Lung microvascular endothelial cell (primary cell): ENCODE measurements at regions not wholly inside any gene's neighbourhood (a gene's known extent, or its start where the extent isn't known, plus 50 kb on each side); places are given as distances from the start of the nearest gene placed in this dataset.
A peak's percentile ranks its signal among the peaks of the same experiment; 100 is the strongest.
"Not testable (repeated sequence)": the region's sequence is repeated elsewhere in the genome, so short reads cannot be mapped to it uniquely, and the experiment has no call there.

ENCODE experiments used
- DNase-seq, 2 donors: peaks; one replicate each; pipeline versions ENCODE4 v3.0.0 to v3.0.0-alpha.2; 2010; ENCODE audit warnings: low read depth in 2 of 2

DNA sequence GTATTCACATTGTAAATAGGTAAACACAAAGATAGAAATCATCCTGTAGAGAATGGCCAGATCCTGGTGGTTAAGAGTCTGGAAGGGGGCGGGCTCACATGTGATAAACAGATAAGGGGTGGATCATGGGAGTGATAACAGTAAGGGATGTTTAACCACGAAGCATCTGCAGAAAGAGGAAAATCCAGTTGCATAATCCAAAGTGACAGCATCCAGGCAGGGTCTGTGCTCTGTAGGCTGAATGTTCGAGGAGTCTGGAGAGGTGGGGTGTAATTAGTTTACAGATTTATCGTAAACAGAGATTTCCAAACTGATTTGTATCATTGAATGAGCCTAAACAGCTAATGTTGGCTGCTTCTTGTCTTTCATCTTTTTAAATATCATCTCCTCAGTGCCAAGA lies 1009.8 kb upstream of the SLIT2 start:
- no peak for DNase-seq

DNA sequence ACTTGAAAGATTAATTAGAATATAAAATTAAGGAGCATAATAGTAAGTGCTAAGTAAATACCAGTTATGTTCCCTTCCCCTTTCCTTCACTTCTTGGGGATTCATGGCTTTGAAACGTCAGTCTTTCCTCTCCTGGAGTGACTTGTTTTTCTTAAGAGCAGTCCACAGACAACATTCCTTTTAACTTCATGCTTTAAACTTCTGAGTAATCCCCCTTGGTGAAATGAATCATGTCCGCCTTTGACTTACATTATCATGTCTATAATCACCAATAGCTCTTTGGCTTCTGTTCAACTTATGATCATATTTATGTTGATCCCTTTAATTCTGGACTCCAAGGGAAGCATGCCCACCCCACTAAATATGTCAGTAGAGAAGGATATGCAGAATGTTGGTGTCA lies 1012.1 kb upstream of the SLIT2 start:
- DNase-seq, result peak in 1 of 2 donors; percentile 34

DNA sequence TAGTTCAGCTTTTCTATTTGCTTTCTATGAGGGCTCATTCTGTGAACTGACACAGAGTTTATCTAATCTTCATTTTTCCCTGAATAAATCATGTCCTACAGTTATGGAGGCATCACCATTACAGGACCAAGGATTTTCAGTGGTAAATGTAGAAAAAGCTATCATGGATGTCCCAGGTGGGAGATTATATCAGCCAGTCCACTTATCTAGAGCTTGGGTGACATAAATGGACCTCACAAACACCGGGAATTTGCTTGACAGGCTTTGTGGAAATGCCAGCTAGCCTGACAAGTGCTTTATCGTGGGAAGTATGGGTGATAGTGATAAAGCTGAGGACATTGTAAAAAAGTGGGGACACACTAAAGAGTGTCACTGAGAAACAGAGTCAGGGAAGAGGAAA lies 1015.2 kb upstream of the SLIT2 start:
- DNase-seq, result no peak

DNA sequence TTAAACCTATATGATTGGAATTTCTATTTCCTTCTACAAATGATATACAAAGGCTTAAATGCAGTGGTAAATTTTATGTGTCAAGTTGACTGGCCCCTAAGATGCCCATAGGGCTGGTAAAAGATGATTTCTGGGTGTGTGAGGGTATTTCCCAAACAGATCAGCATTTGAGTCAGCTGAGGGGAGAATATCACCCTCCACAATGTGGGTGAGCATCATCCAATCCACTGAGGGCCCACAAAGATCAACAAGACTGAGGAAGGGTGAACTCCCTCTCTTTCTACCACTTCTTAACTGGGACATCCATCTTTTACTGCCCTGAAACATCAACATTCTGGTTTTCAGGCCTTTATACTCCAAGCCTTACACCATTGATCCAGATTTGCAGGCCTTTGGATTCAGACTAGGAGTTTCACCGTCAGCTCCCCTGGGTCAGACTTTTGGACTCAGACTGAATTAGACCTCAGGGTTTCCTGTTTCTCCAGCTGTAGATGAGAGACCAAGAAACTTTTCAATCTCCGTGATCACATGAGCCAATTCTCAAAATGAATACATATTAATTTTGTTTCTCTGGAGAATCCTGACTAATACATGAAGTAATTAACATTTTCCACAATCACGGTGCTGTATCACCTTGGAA lies 1020.7 kb upstream of the SLIT2 start:
- DNase-seq, result no peak

DNA sequence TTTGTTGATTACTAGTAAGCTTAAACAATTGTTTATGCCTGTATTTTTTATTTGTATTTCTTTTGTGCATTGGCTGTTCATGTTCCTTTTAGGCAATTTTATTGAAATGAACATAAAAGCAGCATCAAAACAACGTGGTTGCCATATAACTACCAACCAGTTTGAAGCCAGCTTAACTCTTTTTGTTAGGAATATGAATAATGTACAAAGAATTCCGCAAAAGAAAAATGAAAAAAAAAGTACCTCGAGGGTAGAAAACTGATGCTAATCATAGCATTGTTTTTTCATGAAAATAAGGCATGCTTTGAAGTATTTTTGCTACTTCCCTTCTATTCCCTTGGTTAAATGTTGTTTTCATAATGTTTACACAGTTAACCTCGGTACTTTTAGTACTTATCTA lies 1024.0 kb upstream of the SLIT2 start:
- DNase-seq, result no peak

DNA sequence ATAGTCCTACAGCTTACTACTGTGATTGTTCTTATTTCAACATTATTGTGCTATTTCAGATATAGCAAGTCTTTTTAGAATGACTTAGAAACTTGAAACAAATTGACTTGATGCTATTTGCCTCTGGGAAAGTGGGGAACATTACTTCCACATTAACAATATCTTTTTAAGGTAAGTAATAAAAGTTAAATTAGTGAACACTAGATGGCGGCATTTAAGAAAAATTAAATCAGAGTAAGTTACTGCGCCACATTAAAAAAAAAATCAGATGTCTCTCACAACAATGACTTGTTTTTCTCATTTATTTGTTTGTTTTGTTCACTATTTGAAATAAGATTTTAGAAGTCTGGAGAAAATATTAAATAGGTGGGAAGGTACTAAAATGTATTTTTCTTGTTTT lies 1026.9 kb upstream of the SLIT2 start:
- peak; percentile 14 to 37 for DNase-seq

DNA sequence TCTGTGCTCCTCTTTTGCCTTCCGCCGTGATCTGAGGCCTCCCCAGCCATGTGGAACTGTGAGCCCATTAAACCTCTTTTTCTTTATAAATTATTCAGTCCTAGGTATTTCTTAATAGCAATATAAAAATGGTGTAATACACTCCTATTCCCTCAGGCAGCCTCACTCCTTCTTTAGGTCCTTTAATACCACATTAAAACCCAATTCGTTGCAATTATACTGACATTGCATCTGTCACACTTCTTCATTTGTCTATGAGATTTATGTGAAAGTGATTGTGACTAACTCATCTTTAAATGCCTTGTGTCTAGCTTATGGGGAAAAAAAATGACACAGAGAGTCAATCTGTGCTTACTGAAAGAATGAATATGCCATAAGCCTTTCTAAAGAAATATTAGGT lies 1035.2 kb upstream of the SLIT2 start:
- DNase-seq, result no peak

DNA sequence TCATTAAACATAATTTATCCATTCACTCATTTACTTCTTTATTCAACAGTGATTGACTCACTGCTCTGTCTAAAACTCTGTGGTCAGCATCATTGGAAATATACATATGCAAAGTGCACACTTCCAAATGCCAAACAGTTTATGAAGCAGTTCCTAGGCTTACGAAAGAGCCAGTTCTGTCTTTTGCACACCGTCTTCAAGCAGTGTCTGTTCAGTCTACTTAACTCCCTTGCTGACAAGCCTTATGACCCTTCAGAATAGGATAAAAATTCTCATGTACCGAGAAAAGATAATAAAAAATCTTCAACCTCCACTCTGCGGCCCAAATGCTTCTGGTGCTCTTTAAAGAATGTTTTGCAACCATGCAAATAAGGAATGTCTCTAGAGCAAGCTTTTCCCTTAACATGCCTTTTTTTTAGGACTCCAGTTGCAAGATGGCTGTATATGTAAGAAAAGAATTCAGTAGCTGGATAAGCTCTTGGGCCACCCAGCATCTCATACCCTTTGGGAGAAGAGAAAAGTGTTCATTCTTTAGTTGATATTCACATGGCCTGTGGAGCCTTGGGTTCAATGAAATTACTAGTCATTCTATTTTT lies 1037.0 kb upstream of the SLIT2 start:
- DNase-seq, result no peak

DNA sequence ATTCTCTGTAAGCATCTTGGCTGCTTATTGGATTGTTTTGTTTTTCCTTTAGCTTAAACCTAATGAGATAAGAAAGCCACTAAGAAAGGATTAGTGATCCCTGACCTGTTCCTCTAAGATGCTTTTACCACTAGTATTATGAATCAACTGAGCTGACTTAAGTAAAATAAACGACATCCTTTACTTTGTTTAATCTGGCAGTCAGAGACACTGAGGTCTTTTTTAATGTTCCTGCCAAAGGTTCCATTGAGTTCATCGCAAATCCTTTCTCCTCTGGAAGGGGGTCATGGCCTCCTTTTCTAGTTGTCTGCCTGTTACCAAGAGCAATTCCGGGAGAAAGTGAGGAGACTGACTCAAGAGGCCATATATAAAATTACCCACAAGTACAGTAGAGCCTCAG lies 1038.3 kb upstream of the SLIT2 start:
- no peak for DNase-seq

DNA sequence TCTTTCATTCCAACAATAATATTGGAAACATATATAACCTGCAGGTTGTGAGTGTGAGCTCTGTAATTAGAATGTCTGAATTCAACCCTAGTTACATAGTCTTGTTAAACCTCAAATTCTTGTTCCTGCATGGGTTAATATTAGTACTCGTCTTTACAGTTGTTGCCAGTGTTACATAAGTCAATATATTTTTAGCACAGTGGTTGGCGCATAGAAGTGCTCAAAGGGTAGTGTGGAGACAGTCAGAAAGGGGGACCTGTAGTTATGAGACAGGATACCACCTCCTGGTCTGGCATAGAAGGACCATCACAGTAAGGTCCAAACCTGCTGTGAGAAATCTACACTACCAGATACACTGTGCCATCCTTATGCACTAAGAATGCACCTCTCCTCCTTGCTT lies 1045.9 kb upstream of the SLIT2 start:
- no peak for DNase-seq

DNA sequence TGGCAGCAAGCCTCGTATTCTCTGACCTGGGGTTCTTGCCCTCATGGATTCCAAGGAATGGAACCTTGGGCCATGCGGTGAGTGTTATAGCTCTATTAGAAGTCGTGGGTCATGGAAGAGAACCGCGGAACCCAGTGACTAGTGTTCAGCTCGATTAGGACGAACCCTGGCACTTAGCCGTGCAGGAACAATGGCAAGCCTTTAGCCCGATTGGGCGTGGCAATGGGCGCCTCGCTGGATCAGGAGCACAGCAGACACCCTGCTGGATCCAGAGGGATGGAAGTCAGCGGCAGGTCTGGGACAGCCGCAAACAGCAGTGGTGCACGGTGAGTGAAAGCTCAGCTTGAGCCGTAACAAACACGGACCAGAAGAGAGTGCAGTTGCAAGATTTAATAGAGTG lies 1053.9 kb upstream of the SLIT2 start:
- DNase-seq, result not testable (repeated sequence)

DNA sequence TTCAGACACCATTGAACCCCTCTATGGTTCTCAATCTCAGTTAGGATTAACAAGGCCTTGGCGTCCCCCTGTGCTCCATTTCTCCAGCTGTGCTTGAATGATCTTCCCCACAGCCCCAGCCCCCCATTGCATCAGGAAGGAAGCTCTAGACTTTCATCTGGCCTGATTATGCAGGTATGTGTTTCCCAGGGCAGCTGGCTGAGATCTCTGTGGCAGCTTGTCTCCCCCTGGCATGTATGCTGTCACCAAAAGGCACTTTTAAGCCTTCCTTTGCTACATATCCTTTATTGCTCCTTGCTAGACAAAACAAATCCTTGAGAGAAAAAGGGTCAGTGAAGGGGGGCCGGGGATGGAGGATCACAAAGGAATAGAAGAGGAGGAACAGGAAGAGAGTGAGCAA lies 1056.0 kb upstream of the SLIT2 start:
- no peak for DNase-seq

DNA sequence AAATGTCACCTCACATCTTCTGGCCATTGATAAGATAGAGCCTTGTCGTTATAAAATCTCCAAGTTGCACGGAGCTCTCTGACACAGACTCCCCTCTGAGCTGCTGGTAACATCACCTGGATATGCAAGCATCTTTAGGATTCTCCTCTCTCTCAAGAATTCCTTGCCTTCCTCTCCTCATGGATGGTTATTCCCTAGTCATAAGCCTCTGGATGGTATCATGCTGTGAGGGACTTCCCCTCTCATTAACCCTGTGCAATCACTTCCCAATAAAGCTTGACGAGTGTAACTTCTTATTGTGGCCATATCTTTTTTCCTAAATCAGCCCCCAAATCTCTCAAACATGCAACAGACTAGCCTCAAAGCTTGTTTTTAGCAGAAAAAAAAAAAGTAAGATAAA lies 1057.0 kb upstream of the SLIT2 start:
- no peak for DNase-seq

DNA sequence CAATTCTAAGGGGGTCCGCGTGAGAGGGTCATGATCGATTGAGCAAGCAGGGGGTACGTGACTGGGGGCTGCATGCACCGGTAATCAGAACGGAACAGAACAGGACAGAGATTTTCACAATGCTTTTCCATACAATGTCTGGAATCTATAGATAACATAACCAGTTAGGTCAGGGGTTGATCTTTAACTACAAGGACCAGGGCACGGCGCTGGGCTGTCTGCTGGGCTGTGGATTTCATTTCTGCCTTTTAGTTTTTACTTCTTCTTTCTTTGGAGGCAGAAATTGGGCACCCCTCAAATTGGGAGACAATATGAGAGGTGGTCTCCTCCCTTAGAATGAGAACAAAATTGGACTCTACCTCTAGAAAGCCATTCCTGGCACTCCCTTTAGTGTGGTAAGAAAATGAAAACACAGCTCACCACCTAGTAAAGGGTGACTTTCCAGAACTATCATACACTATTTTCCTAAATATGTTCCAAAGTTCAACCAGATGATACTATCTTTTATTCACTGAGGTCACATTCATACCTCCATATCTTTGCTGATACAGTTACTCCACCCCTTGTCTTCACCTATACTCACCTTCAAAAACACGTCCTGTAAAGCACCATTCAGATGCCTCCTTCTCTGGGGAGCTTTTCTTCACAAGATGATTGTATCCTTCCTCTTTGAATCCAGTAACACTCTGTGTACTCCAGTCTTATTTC lies 1058.3 kb upstream of the SLIT2 start:
- DNase-seq, result no peak

DNA sequence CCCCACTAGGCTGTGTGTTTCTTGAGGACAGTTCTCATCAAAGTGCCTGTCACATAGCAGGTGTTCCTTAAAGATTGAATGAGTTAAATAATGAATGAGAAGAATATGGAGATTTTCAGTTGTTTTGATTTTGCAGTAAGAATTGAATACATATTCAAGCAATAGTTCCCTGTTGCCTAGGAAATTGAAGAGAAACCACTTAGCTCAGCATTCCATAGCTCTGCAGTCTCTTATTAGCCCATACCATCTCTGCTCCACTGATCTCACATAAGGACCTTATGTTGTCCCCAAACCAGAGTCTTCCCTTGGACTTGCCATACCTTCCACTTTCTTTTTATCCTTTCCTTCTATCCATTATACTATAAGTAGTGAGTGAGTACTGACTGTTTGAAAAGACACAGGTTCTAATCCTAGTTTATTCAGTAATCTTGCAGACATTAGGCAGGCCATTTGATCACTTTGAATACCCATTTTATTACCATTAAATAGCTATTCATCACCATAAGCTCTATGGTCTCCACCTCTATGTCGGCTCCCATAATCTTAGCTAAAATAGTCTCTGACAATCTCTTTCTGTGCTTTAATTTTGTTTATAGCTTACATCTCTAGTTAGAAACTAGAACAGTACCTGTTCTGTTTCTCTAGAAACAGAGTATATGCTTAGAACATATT lies 1059.6 kb upstream of the SLIT2 start:
- no peak for DNase-seq

DNA sequence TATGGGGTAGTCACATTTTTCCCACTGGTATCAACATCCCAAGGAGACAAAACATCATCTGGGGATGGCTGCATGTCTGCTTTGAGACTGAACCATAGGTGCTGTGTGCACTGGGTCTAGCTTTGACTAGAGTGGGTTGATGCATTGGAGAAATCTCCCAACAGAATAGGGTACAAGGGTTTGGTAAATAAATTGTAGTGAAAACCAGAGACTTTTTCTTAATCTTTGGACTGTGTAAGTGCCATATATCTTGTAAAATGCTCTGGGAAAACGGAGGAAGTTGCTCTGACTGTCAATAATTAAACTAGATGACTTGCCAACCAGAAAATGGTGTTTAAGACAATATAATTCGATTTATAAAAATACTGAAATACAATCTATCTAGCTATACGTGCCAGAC lies 1064.0 kb upstream of the SLIT2 start:
- no peak for DNase-seq

DNA sequence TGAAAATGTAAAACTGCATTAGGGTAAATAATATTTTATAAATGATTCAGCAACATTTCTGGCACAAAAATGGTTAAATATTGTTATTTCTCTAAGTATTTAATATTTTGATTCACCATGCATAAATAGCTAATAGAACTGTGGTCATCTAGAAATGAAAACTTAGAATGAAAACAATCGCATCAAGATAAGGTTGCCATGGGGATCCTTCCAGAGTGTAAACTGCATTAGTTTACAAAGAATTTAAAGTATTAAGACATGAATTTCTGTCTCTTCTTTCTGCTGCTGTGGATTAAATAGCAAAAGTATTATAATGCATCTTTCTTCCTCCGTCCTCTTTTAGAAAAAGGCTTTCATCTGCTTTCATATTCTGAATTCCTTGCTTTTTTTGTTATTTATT lies 1064.6 kb upstream of the SLIT2 start:
- DNase-seq, result no peak

DNA sequence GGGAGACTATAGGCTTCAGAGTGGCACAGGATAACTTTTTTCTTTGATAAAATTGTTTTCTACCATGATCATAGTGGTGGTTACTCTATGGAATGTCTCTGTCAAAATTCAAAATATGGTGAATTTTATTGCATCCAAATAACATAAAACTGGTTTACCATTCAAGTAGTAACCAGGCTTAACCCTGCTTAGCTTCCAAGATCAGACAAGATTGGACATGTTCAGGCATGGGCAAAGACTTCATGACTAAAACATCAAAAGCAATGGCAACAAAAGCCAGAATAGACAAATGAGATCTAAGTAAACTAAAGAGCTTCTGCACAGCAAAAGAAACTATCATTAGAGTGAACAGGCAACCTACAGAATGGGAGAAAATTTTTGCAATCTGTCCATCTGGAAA lies 1070.1 kb upstream of the SLIT2 start:
- DNase-seq, result not testable (repeated sequence)

DNA sequence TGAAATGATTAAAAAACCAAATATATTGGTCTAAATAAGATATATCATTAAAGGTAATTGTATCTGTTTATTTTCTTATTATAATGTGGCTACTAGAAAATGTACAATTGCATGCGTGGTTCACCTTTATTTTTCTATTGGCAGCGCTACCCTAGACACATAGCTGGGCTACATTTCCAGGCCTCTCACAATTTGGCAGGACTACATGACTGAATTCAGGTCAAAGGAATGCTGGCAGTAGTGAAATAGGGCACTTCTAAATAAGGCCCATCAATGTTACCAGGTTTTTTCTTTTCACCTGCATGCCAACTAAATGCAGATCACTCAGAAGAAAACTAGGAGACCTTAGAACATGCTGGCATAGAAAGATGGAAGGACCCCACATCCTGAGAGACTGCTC lies 1072.9 kb upstream of the SLIT2 start:
- no peak for DNase-seq

DNA sequence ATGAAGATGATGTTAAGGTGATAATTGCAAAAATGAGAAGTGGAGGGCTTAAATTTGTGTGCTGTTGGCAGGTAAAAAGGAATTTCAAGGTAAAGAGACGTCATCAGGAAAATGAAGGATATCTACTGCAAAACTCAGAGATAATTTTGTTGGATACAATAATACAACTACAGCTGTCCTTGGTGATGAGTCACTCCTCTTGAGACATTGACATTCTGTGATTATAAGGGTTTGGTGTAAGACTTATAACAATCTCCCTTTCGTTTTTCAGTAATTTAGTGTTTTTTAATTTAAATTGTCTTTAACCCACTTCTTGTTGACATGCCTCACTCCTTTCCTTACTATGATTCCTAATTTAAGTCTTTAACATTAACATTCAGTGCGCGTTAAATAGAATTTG lies 1074.1 kb upstream of the SLIT2 start:
- DNase-seq, result no peak

DNA sequence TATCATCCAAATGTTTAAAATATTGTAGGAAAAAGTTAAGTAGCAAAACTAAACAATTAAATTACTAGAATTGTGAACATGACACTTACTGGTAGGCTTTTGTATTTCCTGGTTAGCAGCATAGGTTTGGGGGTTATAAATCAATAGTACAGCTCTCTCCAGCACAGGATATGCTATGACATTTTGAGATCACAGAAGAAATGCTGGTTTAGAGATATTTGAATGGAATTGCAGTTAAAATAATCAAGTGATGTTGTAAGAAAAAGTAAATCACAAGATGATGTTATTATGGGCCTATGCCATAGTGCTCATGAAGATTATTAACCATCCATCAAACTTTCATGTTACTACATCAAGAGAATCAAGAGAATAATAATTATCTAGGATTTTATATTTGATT lies 1079.9 kb upstream of the SLIT2 start:
- DNase-seq, result no peak

DNA sequence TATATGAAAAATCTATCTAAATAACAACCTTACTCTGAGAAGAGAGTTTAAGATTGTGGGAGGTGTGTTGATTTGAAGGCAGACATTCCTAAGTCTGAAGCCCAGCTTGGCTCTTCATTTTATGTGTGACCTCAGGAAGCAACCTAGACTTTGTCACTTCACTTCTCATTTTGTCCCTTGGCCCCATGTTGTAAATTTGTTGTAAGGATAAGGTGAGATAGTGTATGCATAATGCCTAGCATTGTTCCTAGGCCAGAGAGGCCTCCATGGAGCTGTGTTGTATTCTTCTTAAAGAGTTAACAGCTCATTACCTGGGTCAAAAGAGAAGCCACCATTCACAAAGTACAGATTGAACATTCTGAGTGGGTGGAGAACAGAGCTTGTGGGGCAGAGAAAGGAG lies 1084.4 kb upstream of the SLIT2 start:
- DNase-seq, result no peak

DNA sequence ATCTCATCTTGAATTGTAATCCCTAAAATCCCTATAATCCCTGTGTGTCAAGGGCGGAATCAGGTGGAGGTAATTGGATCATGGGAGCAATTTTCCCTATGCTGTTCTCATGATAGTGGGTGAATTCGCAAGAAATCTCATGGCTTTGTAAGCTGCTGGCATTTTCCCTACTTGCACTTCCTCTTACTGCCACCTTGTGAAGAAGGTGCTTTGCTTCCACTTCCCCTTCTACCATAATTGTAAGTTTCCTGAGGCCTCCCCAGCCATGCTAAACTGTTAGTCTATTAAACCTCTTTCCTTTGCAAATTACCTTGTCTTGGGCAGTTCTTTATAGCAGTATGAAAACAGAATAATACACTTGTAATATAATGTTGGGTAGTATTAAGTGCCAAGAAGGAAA lies 1087.4 kb upstream of the SLIT2 start:
- DNase-seq, result no peak
